AG20443 (cell line): ENCODE measurements at regions not wholly inside any gene's neighbourhood (a gene's known extent, or its start where the extent isn't known, plus 50 kb on each side); places are given as distances from the start of the nearest gene placed in this dataset.
A peak's percentile ranks its signal among the peaks of the same experiment; 100 is the strongest.

Experiments
- DNase-seq: peaks from one replicate; pipeline ENCODE4 v3.0.0; 2012; ENCODE audit warnings: low spot score, mixed read lengths

DNA sequence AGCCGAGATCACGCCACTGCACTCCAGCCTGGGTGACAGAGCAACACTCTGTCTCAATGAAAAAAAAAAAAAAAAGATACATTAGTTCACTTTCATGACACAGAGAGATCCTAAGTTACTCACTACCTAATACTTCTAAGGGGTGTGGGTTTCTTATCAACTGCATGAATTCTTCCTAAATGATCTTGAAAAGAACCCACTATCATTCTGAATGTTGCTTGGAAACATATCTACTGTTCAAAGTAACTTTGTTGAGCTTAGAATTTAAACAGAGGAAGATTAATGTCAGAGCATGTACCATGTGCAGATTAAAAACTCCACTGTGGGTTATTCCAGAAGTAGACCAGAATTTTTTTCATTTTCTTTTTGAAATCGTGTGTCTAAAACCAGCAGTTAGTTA lies 241.5 kb downstream of the LTN1 start:
- no peak for DNase-seq

DNA sequence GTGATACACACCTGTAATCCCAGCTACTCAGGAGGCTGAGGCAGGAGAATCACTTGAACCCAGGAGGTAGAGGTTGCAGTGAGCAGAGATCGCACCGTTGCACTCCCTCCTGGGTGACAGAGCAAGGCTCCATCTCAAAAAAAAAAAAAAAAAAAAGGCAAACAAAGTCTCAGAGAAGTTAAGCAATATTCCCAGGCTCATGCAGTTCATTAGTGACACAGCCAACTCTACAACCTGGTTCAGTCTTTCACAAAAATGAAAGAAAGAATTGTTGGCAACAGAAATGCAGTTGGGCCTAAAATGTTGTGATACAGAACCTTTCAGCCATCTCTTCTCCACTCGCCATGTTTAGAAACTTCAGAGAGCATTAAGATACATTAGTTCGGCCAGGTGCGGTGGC lies 242.1 kb downstream of the LTN1 start:
- no peak for DNase-seq

DNA sequence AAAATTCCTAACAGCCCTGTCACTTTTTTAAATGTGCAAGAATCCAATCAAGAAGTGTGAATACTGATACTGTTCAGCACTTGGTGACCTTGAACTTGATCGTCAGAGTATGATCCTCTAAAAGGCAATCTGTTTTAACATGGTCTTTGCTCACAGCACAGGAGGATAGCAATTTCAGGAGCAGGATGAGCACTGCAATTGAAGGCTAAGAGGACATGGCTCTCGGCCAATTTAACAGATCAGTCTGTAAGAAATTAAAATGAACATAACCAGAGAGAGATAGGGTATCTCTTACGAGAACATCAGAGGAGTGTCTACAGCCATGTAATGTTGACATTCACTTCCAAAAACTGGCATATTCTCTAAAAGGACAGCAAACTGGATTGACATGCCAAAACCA lies 243.1 kb downstream of the LTN1 start:
- no peak for DNase-seq

DNA sequence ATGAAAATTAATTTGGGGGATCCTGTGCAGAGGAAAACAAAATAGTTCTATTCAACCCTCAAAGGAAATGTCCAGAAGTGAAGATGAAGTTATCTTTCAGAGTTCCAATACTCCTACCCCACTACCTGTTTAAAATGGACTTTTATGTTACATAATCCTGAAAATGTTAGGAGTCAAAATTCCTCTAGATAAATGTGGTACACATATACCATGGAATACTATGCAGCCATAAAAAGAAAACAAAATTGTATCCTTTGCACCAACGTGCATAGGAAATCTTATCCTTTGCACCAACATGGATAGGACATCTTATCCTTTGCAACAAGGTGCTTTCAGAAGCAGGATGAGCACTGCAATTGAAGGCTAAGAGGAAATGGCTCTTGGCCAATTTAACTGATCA lies 245.2 kb downstream of the LTN1 start:
- DNase-seq, result no peak

DNA sequence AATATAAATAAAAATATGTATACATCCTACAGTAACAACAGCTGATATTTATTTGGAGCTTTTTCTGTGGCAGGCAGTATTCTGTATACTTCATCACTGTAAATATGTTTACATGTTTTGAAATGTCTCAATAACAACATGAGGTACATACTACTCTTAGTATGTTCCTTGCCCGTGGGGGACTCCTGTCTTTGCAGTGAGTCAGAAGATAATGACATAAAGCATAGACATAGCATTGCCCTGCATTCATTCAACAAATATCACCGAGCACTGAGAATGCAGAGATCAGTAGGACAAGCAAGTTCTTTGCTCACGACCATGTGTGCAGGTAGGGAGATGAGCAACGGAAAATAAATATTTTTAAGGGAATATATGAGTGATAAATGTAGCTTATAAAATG lies 246.5 kb downstream of the LTN1 start:
- no peak for DNase-seq

DNA sequence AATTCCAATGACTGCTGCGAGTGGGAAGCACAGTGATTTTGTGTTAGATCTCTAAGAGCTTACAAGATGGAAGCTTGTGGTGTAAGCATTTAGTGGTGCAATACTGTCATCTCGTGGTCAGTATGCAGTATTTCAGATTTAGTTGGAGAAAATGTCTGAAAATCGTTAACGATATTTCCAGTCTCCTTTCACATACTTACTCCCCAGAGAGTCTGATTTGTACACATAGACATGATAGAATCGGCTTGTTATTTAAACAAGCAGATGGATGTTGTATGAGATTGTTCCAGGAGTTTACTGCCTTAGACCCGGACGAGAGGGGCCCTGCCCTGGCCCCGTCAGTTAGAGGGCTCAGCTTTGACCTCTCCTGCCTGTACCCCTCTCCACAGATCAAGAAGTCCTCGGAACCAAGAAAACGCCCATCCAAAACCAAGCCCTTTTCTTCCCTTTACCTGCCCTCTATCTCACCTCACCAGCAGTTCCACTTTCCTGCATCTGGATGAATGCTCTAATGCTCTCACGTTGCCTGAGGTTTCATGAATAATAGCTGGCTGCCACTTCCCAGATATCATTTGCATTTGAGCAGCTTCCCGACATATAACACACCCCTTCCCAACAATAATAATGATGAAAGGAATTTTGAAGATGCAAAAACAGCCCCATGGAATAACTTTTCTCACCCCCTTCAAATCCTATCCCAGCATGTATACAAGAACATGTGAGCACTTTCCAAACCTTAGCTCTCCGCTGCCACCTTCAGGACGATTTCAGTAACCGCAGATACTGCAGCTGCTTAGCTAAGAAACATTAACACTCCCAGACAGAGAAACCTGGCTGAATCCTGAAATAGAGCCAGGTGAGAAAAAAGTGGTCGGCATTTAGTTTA lies 247.3 kb downstream of the LTN1 start:
- peak; percentile 64 for DNase-seq

DNA sequence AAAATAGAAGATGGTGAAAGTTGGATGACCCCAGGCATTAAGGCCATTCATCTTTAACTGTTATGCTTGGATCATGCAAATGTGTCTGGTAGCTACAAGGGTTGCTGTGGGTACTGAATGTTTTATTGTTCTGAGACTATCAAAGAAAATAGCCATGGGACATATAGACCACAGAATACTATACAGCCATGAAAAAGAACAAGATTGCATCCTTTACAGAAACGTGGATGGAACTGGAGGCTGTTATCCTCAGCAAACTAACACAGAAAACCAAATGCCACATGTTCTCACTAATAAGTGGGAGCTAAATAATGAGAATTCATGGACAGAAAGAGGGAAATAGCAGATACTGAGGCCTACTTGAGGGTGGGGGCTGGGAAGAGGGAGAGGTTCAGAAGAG lies 249.0 kb downstream of the LTN1 start:
- no peak for DNase-seq

DNA sequence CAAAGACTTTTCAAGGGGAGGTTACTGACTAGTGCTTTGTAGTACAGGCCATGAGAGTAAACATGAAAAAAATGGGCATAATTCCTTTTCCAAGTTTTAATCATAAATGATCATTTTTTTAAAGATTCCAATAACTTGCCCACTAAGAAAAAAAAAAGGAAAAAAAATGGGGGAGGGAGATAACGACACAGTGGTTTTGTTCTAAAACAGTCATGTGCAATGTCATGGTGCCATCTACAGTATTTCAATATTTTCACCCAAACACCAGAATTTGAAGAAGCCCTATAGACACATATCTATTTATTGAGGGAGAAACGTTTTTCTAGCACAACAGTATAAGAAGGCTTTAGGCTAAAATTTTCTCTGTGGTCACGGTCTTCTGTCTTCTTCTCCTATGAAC lies 250.2 kb downstream of the LTN1 start:
- DNase-seq, result peak; percentile 59

DNA sequence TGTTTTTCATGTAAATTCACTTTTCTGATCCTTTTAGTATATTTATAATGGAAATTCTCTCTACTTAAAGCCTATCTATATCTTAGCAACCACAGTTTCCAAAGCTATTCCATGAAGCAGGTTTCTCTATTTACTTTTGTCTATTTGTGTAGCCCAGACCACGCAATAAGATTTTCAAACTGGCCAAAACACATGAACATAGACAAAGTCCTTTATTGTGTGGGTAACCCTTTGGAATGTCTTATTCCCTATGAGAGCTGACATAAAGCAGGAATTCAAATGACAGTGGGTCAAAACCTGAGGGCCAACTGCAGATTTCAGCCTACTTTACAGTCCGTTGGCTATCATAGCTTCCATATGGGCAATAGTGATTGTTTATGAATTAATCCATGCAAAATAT lies 252.6 kb downstream of the LTN1 start:
- no peak for DNase-seq

DNA sequence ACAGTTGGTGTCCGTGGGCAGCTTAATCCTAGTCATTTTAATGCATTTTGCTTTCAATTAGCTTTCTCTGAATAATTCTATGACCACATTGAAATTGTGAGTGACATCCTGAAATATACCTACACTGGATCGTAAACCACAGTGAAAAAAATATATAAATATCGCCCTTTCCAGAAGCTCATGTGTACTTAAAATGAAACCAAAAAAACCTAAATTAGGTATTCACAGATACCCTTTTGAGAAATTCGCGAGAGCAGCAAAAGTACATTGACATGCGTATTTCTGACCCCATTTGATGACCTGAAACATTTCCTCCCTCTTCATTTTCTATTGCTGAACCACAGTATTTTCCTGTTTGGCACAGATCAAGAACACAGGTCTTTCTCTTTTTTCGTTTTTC lies 253.8 kb downstream of the LTN1 start:
- no peak for DNase-seq

DNA sequence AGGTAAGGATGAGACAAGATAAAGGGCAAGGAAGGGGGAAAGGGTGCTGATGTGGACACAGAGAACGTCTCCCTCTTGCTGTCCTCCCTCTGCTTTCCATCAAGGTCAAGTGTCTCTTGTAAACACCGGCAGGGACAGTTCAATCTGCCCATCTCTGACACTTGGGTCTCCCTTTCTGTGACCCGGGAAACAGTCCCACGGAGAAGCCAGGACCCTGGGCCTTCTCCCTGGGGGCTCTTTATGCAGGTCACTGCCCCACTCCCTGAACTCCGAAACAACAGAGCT lies 254.3 kb downstream of the LTN1 start:
- DNase-seq, result no peak

DNA sequence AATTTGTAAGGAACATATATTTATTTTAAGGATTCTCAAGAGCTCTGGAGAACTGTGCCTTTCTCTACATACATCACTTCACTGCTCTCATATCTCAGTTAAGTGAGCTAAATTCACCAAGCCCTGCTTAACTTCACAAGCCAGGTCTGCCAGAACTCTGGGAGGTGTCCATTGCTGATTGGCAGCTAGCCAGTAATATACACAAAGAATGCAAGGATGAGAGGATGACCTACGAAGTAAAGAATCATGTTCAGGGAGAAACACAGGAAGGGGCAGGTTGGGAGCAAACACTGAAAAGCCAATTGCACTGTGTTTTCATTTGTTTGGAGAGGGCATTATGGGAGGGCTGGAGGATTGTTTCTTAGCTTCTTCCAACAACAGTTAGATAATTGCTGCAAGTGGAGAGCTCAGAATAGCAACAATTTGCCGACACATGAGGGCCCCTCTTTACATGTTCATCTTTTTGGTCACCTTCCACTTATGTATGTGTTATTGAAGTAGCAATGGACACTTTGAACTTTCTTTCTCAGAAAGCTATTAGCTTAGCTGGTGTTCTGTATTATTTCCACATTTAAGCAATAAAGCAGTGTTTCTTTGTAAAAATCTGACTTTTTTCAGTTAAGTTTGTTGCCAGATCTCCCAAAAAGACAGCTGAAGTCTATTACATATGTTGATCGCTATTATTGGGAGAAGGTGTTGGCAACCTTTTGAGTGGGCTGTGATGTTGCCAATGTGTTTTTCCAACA lies 254.8 kb downstream of the LTN1 start:
- DNase-seq, result no peak

DNA sequence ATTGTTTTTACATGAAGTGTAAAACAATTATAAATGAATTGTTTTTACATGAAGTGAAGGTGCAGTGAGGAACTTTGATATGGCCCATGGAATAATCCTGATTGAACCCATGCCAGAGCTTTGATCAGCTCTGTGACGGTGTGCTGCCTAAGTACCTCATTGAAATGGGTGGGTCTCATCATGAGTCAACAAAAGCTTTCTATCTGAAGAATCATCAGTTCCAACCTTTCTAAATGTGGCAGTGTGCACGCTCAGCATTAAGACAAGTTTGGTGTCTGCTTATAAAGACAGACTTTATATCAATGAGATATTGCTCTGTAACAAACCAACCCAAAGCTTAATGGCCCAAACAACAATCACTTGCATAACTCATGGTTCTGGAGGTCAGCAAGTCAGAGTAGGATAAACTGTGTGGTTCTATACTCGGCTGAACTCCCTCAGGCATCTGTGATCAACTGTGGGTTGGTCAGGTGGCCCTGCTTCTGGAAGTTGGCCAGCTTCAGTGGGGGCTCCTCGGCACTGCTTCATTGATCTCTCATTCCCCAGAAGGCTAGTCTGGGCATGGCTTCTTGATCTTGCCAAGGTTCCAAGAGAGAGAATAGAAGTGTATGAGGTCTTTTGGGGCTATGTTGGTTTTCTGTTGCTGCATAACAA lies 258.0 kb downstream of the LTN1 start:
- no peak for DNase-seq

DNA sequence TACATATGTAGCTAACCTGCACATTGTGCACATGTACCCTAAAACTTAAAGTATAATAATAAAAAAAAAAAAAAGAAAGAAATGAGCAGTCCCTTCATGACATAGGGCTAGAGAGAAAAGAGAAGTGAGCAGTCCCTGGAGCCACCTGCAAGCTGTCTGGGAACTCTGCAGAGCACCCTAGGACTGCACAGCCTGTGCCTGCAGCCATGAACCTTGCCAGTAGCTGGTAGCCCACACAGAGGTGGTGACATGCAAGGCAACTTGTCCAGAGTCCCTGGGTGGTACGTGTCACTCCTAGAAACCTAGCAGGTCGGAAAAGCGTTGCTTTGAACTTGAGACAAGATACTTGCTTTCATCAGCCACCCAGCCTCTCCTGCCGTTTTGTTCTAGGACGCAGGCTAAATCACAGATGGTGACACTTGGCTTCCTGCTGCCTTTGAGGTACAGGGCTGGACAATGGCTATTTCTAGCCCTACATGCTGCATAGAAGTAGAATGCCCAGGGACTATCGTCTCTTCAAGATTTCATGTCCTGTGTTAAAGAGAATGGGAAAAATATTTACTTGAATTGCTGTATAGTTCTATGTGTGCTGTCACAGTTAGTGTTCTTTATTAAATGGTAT lies 260.9 kb downstream of the LTN1 start:
- DNase-seq, result no peak

DNA sequence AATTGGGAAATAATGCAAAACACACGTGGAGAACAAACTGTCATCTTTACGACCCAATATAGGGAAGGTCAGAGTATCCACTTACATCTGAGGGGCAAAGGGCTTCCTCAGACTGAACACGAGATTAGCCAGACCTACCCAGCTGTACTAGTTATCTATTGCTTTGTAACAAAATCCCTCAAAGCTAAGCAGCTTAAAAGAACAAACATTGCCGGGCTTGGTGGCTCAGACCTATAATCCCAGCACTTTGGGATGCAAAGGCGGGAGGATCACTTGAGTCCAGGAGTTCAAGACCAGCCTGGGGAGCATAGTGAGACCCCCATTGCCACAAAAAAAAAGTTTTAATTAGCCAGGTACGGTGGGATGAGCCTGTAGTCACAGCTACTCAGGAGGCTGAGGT lies 262.8 kb downstream of the LTN1 start:
- DNase-seq, result no peak

DNA sequence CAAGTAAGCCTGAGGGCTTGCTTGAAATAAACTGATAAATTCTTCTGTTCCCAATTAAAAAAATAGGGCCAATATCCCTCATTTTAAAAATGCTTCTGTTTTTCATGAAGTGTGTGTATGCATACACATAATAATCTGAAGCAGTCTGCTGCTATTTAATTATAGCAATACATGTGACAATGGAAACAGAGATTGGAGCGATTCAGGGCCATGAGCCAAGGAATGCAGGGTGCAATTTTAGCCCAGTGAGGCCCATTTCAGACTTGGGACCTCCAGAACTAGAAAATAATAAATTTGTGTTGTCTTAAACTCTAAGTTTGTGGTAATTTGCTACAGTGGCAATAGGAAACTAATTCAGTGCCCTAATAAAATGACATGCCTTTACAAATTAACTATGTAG lies 264.9 kb downstream of the LTN1 start:
- no peak for DNase-seq

DNA sequence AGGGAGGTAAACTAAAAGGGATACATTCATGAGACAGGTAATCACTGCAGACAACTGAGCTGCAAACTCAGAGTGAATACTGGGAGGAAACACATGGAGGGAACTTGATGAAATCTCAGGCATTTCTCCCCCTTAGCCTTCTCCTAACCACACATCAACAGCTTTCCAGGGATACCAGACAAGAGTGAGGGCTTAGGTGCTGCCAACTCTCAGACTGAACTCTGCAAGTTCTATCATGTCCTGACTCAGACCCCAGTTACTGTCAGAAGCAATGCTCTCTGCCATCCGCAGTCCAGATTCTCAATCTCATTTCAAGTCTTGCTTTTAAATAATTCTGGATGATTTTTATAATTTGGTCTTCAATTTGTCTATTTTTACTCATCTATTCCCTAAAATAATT lies 267.3 kb downstream of the LTN1 start:
- DNase-seq, result no peak

DNA sequence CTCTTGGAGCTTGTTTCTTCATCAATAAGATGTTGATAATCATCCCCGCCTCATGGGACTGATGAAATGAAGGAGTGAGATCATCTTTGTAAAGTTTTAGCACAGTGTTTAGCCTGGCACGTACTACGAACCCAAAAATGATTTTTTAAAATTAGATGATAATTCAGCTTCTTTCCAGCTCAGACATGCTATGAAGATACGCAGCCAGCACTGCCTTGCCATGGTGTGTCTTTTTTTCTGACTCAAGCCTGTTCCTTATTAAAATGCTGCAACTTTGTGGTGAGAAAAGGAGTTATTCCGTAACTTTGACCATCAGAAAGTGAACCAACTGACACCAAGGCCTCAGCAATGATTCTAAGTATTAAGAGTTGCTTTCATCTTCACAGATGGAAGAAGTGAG lies 269.0 kb downstream of the LTN1 start:
- DNase-seq, result no peak

DNA sequence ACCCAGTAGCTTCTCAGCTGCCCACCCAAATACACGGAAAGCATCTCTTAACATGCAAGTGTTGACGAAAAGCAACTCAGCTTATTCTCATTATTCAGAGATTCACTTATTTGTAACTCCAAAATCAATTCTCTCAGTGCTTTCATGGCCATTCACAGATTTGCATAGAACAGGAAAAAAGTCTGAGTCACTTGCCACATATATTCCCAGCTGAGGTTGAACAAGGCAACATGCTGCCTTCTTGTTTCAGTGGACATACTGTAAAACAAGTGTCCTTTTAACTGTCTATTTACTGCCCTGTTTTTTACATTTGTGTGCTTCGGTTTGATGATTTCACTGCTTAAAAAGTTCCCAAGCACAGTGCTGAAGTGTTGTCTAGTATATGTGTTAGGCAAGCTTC lies 273.0 kb downstream of the LTN1 start:
- no peak for DNase-seq

DNA sequence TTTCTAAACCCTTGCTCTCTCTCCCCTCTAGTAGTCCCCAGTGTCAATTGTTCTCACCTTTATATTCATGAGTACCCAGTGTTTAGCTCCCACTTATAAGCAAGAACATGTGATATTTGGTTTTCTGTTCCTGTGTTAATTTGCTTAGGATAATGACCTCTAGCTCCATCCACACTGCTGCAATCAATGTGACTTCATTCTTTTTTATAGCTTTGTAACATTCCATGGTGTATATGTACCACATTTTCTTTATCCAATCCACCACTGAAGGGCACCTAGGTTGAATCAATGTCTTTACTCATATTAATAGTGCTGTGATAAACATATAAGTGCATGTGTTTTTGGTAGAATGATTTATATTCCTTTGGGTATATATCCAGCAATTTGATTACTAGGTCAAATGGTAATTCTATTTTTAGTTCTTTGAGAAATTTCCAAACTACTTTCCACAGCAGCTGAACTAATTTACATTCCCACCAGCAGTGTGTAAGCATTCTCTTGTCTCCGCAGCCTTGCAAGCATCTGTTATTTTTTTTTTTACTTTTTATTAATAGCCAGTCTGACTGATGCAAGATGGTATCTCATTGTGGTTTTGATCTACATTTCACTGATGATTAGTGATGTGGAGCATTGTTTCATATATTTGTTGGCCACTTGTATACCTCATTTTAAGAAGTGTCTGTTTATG lies 277.8 kb downstream of the LTN1 start:
- DNase-seq, result no peak

DNA sequence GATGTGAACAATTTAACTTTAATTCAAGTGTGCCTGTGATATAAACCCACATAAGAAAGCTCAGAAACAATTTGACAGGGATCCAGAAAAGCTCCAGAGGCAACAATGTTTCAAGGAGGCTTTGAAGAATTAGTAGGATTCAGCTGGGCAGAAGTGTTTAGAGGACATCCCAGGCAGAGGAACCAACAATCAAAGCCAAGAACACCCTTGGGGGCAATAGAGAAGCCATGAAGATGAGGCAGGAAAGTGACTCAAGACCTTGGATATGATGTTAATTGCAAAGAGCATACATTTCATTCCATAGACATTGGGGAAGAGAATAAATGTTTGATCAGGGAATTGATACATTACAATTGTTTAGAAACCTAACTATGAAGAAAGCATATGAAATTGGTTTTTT lies 280.3 kb downstream of the LTN1 start:
- no peak for DNase-seq

DNA sequence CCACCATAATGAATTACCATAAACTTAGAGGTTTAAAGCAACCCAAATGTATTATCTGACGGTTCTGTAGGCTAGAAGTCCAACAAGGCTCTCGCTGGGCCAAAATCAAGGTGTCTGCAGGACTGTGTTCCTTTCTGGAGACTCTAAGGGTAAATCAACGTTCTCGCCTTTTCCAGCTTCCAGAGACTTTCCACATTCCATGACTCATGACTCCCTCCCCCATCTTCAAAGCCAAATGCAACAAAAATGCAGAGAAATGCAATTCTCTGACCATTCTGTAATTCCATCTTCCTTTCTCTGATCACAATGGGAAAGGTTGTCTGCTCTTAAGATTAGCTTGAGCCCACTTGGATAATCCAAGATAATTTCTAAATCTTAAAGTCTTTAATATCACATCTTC lies 287.1 kb downstream of the LTN1 start:
- no peak for DNase-seq
